ENCODE measurements at regions not wholly inside any gene's neighbourhood (a gene's known extent, or its start where the extent isn't known, plus 50 kb on each side); places are given as distances from the start of the nearest gene placed in this dataset.
A peak's percentile ranks its signal among the peaks of the same experiment; 100 is the strongest.

DNA sequence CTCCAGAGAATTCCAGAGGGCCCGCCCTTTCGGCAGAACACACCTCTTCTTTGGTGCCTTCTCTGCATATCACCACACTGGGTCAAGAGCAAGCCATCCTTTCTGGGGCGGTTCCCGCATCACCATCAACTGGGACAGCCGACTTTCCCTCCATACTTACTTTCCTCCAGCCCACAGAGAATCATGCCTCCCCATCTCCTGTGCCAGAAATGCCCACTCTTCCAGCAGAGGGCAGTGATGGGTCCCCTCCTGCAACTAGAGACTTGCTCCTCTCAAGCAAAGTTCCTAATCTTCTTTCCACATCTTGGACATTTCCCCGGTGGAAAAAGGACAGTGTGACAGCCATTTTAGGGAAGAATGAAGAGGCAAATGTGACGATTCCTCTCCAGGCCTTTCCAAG, 157.7 kb downstream of the C11orf91 start:
- Histone ChIP-seq H3K9me3 (replicated peaks; ENCODE audit: control insufficient read depth, insufficient read depth, low read length) (no peaks in the 10 kb centered on the region), H3K9me1 (replicated peaks; ENCODE audit: control insufficient read depth, extremely low read depth, insufficient read depth, low read length) (no peaks in the 10 kb centered on the region), H3K27me3 (ENCODE audit: control insufficient read depth in 2 of 2, insufficient read depth in 2 of 2, low read length in 2 of 2) (no peaks in the 10 kb centered on the region), H3K4me3 (replicated peaks in 1 of 3; ENCODE audit: insufficient read depth in 1 of 3, low read depth in 1 of 3, low read length in 3 of 3) (no peak overlapping the region), H3K36me3 (ENCODE audit: control insufficient read depth in 2 of 2, extremely low read depth in 1 of 2, insufficient read depth in 2 of 2, low read length in 2 of 2) (peaks cover 0 to 2% of the 10 kb centered on the region in 2 experiments), H3K27ac (ENCODE audit: insufficient read depth, low read depth, low read length) (no peak overlapping the region), H4K20me1 (replicated peaks; ENCODE audit: control insufficient read depth, extremely low read depth, insufficient read depth, low read length) (no peaks in the 10 kb centered on the region), H3K9ac (replicated peaks; ENCODE audit: extremely low read depth, insufficient read depth, low read length) (no peak overlapping the region), H3K4me1 (ENCODE audit: control insufficient read depth, extremely low read depth, insufficient read depth, low read length) (no peaks in the 10 kb centered on the region), H2AFZ (ENCODE audit: low read depth, low read length) (no peak overlapping the region), H3K4me2 (ENCODE audit: insufficient read depth, low read length) (no peak overlapping the region), H3K79me2 (ENCODE audit: control insufficient read depth, insufficient read depth, low read length) (no peaks in the 10 kb centered on the region)
- intact Hi-C loops (cut with micrococcal nuclease) = loop anchor here (1.0 to 5.0 kb wide), 6 partner anchors 139 to 286 kb away; partner anchors contain the start of gene KIAA1549L
- FAIRE-seq = peak; percentile 88
- dilution Hi-C loops (cut with MboI; ENCODE audit: extremely low pct_ligation_motif_present, low sequenced_read_pairs) = no loop called here
- TF ChIP-seq CTCF (IDR thresholded peaks at IDR 0.05; ENCODE audit: extremely low read depth in 1 of 2, insufficient read depth in 1 of 2, low read depth in 1 of 2, low read length in 2 of 2) = peak; percentile 74 to 79
- no peak for TF ChIP-seq FOS (IDR thresholded peaks at IDR 0.05; ENCODE audit: borderline replicate concordance, insufficient read depth, low read length)
- TF ChIP-seq GATA2 (IDR thresholded peaks at IDR 0.05; ENCODE audit: insufficient read depth, insufficient read length, low read depth, low read length) = peak; percentile 66
- peak; percentile 72 for DNase-seq (ENCODE audit: low read depth, low spot score)
- no TSS peak for BruUV-seq (replicated peaks)
- POLR2A ChIA-PET = no interaction called here
- CTCF ChIA-PET = interaction anchor here (0.6 to 6.8 kb wide), 11 partner anchors 9 to 287 kb away, joined by 3 to 91 read pairs (median 4); no protein-coding TSS in a partner anchor
